ENCODE measurements at regions not wholly inside any gene's neighbourhood (a gene's known extent, or its start where the extent isn't known, plus 50 kb on each side); places are given as distances from the start of the nearest gene placed in this dataset.

GRCh38 chr20:24291014-24291413 lies 178.4 kb upstream of the SYNDIG1 start:
- Histone ChIP-seq H3K4me1 (no peaks in the 10 kb centered on the region), H3K27ac (no peak overlapping the region), H3K36me3 (no peaks in the 10 kb centered on the region), H3K27me3 (no peaks in the 10 kb centered on the region), H3K4me3 (no peak overlapping the region), H3K9me3 (no peaks in the 10 kb centered on the region)
- ATAC-seq, result no peak
- WGBS, 2 donors (ENCODE audit: low coverage in 1 of 2), result 71 to 81% methylated on average over 3 of the region's 3 CpGs
- TF ChIP-seq POLR2A (IDR thresholded peaks at IDR 0.05) (no peak), POLR2AphosphoS5 (IDR thresholded peaks at IDR 0.05) (no peak), EP300 (IDR thresholded peaks at IDR 0.05) (no peak)
- TF ChIP-seq, protein P1, sequence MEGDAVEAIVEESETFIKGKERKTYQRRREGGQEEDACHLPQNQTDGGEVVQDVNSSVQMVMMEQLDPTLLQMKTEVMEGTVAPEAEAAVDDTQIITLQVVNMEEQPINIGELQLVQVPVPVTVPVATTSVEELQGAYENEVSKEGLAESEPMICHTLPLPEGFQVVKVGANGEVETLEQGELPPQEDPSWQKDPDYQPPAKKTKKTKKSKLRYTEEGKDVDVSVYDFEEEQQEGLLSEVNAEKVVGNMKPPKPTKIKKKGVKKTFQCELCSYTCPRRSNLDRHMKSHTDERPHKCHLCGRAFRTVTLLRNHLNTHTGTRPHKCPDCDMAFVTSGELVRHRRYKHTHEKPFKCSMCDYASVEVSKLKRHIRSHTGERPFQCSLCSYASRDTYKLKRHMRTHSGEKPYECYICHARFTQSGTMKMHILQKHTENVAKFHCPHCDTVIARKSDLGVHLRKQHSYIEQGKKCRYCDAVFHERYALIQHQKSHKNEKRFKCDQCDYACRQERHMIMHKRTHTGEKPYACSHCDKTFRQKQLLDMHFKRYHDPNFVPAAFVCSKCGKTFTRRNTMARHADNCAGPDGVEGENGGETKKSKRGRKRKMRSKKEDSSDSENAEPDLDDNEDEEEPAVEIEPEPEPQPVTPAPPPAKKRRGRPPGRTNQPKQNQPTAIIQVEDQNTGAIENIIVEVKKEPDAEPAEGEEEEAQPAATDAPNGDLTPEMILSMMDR (IDR thresholded peaks at IDR 0.05), result no peak

DNA sequence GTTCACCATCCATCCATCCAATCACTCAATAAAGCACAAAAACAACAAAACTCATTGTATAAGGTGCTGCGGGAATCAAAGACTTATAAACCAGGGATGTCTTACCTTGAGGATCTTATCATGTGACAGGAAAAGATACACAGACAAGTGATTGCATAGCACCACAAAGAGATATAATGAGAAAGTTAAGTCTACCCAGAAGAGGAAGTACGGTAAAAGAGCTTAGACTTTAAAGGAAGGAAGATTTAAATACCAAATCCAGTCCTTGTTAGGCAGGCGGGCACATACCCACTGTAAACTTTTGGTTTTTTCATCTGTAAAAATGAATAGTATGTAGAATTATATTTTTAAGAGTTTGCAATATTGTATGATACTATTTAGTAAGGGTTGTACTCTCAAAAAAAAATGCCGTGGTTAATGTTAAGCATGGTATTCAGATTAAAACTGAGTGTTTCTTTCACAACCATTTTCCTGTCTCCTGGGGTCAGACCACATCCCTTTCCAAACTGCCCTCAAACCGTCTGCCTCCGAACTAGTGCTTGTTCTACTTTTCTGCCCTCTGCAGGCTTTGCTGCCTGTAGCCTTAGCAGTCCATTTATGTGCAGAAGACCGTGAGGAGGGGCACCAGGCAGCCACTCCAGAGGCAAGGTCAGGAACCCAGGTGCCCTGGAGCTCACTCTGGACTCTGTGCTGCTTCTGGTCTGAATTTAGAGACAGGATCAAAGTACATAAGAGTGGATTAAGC lies 179.5 kb upstream of the SYNDIG1 start:
- Histone ChIP-seq H3K27me3 (no peaks in the 10 kb centered on the region), H3K4me3 (no peak overlapping the region), H3K27ac (no peak overlapping the region), H3K4me1 (no peaks in the 10 kb centered on the region), H3K9me3 (no peaks in the 10 kb centered on the region), H3K36me3 (no peaks in the 10 kb centered on the region)
- WGBS, 2 donors (ENCODE audit: low coverage in 1 of 2), result 49 to 74% methylated on average over 4 to 7 of the region's 7 CpGs
- no peak for ATAC-seq
- TF ChIP-seq, protein P1 (IDR thresholded peaks at IDR 0.05), result no peak
- TF ChIP-seq EP300 (IDR thresholded peaks at IDR 0.05) (no peak), POLR2AphosphoS5 (IDR thresholded peaks at IDR 0.05) (no peak), POLR2A (IDR thresholded peaks at IDR 0.05) (no peak)

GRCh38 chr20:24283186-24283585 lies 186.2 kb upstream of the SYNDIG1 start:
- no peak overlapping the region for H3K27ac ChIP-seq
- H3K27me3 ChIP-seq, result peaks cover 3% of the 10 kb centered on the region
- TF ChIP-seq POLR2A (IDR thresholded peaks at IDR 0.05) (no peak), POLR2AphosphoS5 (IDR thresholded peaks at IDR 0.05) (no peak)
- ATAC-seq, result no peak
- no peaks in the 10 kb centered on the region for H3K36me3 ChIP-seq
- no peaks in the 10 kb centered on the region for H3K4me1 ChIP-seq
- 83 to 95% methylated on average over 4 to 5 of the region's 5 CpGs for WGBS, 2 donors (ENCODE audit: low coverage in 1 of 2)
- H3K9me3 ChIP-seq, result no peaks in the 10 kb centered on the region
- no peak overlapping the region for H3K4me3 ChIP-seq

DNA sequence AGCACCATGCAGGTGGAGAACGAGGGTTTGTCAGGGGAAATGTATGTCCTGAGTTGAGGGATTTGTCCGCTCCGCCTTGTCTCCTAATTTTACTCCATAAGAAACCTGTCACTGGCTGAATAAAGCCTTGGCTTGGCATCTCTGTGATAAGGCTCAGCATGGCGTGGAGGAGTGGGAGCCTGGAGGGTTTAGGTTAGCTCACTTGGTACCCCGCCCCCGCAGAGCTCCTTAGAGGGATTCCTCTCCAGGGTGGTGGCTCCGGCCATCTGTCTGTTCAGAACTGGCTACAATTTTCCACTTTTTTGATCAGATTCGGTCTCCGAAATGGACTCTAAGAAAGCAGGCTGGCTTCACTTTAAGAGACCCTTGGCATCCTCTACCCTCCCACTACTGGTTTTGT lies 192.2 kb upstream of the SYNDIG1 start:
- H3K4me3 ChIP-seq, result no peak overlapping the region
- no peaks in the 10 kb centered on the region for H3K36me3 ChIP-seq
- 62 to 88% methylated on average over 3 to 6 of the region's 9 CpGs for WGBS, 2 donors (ENCODE audit: low coverage in 1 of 2)
- no peak for TF ChIP-seq POLR2AphosphoS5 (IDR thresholded peaks at IDR 0.05)
- TF ChIP-seq POLR2A (IDR thresholded peaks at IDR 0.05), result no peak
- TF ChIP-seq EP300 (IDR thresholded peaks at IDR 0.05), result no peak
- TF ChIP-seq, protein P1 (IDR thresholded peaks at IDR 0.05), result no peak
- H3K27ac ChIP-seq, result no peak overlapping the region
- H3K4me1 ChIP-seq, result no peaks in the 10 kb centered on the region
- ATAC-seq, result no peak
- peaks cover 19% of the 10 kb centered on the region for H3K27me3 ChIP-seq
- H3K9me3 ChIP-seq, result peaks cover 0 to 13% (median 0%) of the 10 kb centered on the region in 3 donors

DNA sequence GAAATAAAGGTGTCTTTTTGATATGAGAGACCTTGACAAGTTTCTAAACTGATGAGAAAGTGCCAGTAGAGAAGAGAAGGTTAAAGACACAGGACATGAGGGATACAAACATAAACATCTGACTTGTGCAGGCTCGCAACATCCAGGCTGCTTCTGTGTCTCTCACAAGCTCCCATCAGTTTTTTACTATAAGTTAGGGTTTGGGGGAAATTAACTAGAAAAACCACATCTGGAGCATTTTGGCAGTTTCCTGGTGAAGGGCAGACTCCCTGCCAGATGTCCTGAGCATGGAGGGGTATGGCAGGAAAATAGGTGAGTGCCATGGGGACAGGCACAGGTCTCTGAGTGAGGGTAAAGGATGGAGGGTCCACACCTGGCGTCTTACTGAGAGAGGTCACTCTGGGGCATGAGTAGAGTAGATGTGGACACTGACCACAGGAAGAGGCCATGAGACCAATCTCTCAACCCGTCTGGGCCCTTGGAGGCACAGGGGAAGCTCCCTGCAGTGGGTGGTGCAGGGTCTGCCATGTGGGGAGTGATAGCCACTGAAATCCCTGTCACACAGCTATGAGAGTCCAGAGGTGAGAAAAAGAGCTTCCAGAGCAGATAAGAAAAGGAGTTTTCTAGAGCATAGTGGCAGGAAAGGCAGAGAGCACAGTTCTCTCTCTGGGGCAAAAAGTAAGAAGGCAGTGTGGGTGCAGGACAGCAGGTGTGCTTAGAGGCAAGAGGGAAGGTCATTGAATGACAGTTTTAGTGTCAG lies 193.3 kb upstream of the SYNDIG1 start:
- no peak for TF ChIP-seq POLR2A (IDR thresholded peaks at IDR 0.05)
- TF ChIP-seq, protein P1 (IDR thresholded peaks at IDR 0.05), result no peak
- no peak for TF ChIP-seq EP300 (IDR thresholded peaks at IDR 0.05)
- TF ChIP-seq POLR2AphosphoS5 (IDR thresholded peaks at IDR 0.05), result no peak
- Histone ChIP-seq H3K27ac (no peak overlapping the region), H3K9me3 (peaks cover 0 to 13% (median 0%) of the 10 kb centered on the region in 3 donors), H3K4me1 (no peaks in the 10 kb centered on the region), H3K4me3 (no peak overlapping the region), H3K27me3 (peaks cover 19% of the 10 kb centered on the region), H3K36me3 (no peaks in the 10 kb centered on the region)
- WGBS, 2 donors (ENCODE audit: low coverage in 1 of 2), result 60 to 67% methylated on average over 1 to 2 of the region's 3 CpGs
- no peak for ATAC-seq

Data from gastroesophageal sphincter (tissue), 4 donors.